ENCODE measurements at regions not wholly inside any gene's neighbourhood (a gene's known extent, or its start where the extent isn't known, plus 50 kb on each side); places are given as distances from the start of the nearest gene placed in this dataset.

DNA sequence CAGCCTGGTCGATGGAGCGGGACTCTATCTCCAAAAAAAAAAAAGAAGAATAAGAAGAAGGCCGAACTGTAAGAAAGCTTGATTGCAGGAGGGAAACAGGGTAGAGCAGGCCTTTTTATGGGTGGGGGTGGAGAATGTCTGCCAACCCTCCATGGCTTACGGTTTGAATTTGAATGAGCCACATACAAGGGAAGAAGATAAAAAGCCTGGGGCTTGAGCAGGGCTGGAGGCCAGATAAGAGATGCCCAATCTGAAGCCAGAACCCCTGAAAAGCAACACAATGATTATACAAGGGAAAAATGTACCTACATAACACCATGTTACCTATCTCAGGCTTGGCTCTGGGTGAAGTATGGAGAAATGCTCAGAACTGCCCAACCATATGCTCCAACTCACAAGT lies 57.3 kb upstream of the TRIM2 start:
- TF ChIP-seq, protein P1, sequence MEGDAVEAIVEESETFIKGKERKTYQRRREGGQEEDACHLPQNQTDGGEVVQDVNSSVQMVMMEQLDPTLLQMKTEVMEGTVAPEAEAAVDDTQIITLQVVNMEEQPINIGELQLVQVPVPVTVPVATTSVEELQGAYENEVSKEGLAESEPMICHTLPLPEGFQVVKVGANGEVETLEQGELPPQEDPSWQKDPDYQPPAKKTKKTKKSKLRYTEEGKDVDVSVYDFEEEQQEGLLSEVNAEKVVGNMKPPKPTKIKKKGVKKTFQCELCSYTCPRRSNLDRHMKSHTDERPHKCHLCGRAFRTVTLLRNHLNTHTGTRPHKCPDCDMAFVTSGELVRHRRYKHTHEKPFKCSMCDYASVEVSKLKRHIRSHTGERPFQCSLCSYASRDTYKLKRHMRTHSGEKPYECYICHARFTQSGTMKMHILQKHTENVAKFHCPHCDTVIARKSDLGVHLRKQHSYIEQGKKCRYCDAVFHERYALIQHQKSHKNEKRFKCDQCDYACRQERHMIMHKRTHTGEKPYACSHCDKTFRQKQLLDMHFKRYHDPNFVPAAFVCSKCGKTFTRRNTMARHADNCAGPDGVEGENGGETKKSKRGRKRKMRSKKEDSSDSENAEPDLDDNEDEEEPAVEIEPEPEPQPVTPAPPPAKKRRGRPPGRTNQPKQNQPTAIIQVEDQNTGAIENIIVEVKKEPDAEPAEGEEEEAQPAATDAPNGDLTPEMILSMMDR (IDR thresholded peaks at IDR 0.05; ENCODE audit: unreplicated experiment) = no peak
- no peak overlapping the region for H3K4me3 Mint-ChIP-seq
- H3K27me3 Mint-ChIP-seq (ENCODE audit: low read depth) = no peaks in the 10 kb centered on the region
- H3K27ac Mint-ChIP-seq = no peak overlapping the region
- H3K9me3 Mint-ChIP-seq = no peaks in the 10 kb centered on the region
- H3K36me3 Mint-ChIP-seq = no peaks in the 10 kb centered on the region
- no peak for DNase-seq (ENCODE audit: low spot score in 2 of 2, unreplicated experiment in 2 of 2)
- H3K4me1 Mint-ChIP-seq = peaks cover 24% of the 10 kb centered on the region

DNA sequence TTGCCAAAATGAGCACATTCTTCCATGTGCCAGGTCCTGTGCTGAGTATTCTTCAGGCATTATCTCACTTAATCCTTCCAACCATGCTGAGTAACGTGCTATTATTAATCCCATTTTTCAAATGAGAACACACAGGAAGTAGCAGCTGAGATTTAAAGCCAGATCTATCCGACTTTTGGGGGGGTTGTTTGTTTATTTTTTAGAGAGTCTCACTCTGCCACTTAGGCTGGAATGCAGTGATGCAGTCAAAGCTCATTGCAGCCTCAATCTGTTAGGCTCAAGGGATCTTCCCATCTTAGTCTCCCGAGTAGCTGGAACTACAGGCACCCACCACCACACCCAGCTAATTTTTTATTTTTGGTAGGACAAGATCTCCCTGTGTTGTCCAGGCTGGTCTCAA lies 55.5 kb upstream of the TRIM2 start:
- TF ChIP-seq, protein P1 (IDR thresholded peaks at IDR 0.05; ENCODE audit: unreplicated experiment) = no peak
- H3K27me3 Mint-ChIP-seq (ENCODE audit: low read depth) = no peaks in the 10 kb centered on the region

DNA sequence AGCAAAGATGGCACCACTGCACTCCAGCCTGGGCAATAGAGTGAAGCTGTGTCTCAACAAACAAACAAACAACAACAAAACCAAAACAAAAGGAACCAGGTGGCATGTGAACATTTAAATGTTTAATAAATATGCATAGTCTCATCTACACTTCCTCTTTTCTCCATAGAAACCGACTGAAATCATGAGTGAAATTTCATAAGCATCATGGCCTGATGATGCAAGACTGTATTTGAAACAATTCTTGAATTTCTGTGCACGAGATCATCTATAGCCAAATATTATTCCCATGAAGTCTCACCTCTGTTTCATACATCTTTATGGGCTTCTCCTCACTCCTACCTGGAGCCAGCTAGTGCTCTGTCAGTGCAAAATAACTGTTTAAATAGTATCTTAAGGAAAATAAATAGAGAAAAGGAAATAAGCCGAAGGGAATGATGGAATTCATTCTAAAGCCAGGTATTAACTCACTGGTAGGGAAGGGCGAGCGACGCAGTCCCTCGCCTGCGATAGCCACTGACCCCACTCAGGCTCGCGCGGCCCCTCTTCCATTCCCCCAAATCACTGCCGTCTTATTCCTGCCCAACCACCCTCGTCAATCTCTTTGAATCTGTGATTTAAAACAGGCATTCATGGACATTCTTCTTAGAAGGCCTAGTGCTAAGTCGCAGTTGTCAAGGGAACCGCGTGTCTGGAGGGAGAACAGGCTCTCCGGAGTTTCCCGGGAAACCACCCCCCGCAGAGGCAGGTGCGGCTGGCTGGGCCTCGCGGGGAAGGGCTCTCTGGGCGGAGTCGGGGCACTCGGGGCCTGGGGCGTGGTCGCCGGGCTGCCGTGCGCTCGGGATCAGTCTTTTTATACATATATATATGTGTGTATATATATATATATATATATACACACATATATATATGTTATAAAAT lies 52.4 kb upstream of the TRIM2 start:
- TF ChIP-seq, protein P1 (IDR thresholded peaks at IDR 0.05; ENCODE audit: unreplicated experiment) = no peak
- Mint-ChIP-seq H3K4me3 (peak overlapping the region; percentile 85), H3K27ac (peak overlapping the region; percentile 52), H3K4me1 (peaks cover 34% of the 10 kb centered on the region), H3K27me3 (ENCODE audit: low read depth) (peaks cover 11% of the 10 kb centered on the region), H3K36me3 (no peaks in the 10 kb centered on the region), H3K9me3 (no peaks in the 10 kb centered on the region)
- DNase-seq (ENCODE audit: low spot score in 2 of 2, unreplicated experiment in 2 of 2) = peak; percentile 50 to 80

More for the DNA sequence above, 55.5 kb upstream of the TRIM2 start:
- H3K4me1 Mint-ChIP-seq = peaks cover 25% of the 10 kb centered on the region
- H3K36me3 Mint-ChIP-seq = no peaks in the 10 kb centered on the region
- no peak for DNase-seq (ENCODE audit: low spot score in 2 of 2, unreplicated experiment in 2 of 2)
- no peak overlapping the region for H3K27ac Mint-ChIP-seq
- no peak overlapping the region for H3K4me3 Mint-ChIP-seq
- no peaks in the 10 kb centered on the region for H3K9me3 Mint-ChIP-seq

DNA sequence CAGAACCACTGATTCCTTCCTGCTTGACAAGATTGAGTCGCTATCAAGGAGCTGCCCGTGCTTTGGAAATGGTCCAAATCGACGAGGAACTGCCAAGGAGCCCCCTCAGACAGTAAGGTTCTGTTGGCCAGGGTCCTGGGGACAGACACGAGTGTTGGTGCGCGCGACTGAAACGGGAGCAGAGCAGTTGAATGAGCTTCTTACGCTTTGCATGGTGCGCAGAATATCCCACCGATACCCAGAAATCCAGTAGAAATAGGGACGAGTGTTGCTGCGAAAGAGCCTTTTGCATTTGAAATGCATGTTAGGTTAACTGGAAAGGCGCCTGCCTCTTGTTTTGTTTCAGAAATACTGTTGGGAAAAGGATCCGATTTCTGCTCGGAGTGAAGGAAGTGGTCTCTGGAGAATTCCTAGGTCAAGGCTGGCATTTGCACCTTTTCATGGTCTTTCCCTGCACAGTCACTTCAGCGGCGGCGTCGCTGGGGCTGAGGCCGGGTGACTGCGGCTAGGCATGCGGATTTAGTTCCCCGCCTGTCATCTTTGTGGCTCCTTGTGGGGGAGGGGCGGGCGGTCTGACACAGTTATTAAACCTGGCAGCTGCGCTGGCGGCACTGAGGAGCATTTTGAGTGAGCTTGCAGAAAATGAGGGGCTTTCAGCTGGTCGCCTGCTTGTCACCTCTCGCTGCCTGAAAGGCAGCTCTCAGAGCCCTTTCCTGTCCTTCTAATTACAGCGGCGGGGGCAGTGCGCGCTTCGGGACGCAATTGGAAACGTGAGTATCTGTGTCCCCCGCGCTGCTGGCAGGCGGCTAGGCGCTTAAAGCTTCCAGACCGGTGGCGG lies 51.5 kb upstream of the TRIM2 start:
- Mint-ChIP-seq H3K27ac (peak overlapping the region; percentile 92), H3K4me1 (peaks cover 34% of the 10 kb centered on the region), H3K27me3 (ENCODE audit: low read depth) (peaks cover 11% of the 10 kb centered on the region), H3K36me3 (no peaks in the 10 kb centered on the region), H3K4me3 (peak overlapping the region; percentile 85), H3K9me3 (no peaks in the 10 kb centered on the region)
- peak in 1 of 2 experiments; percentile 57 for DNase-seq (ENCODE audit: low spot score in 2 of 2, unreplicated experiment in 2 of 2)
- TF ChIP-seq, protein P1 (IDR thresholded peaks at IDR 0.05; ENCODE audit: unreplicated experiment) = no peak

DNA sequence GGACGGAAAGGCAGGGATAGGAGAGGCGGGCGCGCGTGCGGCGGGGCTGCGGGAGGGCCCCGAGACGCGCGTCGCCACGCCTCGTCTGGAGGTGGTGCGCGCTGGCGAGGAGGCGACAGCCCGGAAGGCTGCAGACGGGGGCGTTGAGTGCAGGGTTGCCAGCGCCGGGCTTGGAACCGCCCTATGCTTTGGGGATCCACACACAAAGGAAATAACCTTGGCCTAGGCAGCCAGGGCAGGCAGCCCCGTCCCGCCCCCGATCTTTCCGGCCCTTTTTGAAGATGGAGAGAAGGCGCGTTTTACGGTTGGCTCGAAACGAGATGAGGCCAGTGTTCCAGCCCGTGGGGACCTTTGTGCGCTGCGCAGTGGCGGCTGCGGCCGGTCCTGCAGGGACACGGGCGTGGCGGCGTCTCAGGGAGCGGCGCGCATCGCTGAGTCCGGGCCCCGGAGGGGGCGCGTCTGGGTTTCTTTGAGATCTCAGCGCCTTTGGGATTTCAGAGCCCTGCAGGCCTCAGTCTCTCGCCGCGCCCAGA lies 50.8 kb upstream of the TRIM2 start:
- DNase-seq (ENCODE audit: low spot score in 2 of 2, unreplicated experiment in 2 of 2) = peak; percentile 32 to 58

More for the DNA sequence above, 50.8 kb upstream of the TRIM2 start:
- peak overlapping the region; percentile 85 for H3K4me3 Mint-ChIP-seq
- H3K9me3 Mint-ChIP-seq = no peaks in the 10 kb centered on the region
- peak overlapping the region; percentile 92 for H3K27ac Mint-ChIP-seq
- TF ChIP-seq, protein P1 (IDR thresholded peaks at IDR 0.05; ENCODE audit: unreplicated experiment) = no peak
- no peaks in the 10 kb centered on the region for H3K36me3 Mint-ChIP-seq
- H3K27me3 Mint-ChIP-seq (ENCODE audit: low read depth) = peaks cover 11% of the 10 kb centered on the region
- H3K4me1 Mint-ChIP-seq = peaks cover 34% of the 10 kb centered on the region
